ENCODE measurements at regions not wholly inside any gene's neighbourhood (a gene's known extent, or its start where the extent isn't known, plus 50 kb on each side); places are given as distances from the start of the nearest gene placed in this dataset.

DNA sequence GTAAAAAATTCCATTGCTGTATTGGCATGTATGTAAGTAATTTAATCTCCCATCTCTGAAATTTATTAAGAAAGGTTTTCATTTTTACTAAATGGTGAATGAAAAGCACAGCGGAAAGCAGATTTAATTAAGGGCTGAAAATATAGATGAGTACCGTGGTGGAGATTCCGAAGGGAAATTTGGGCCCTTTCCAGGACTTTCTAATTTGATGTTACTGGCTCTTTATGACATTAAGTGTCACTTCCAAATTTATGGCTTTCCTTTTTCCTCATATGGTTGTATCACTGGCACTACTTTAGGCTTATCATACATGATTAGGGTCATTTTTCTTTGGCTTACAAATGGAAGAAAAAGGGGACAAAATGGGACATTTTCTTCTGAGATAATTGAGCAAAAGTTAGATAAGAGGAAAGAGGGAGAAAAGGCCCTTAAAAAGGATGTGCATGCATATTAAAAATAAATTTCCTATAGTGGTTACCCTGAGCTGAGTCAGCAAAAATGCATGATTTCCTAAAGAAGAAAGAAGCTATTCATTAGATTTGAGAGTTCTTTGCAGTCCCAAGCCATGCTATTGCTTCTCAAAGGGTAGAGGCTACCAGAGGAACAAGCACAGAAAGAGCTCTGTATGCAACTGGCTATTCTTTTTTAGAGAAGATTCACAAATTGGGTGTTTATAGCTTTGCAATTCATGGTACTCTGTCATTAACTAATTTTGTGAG is 74.9 kb upstream of the CNIH3 start:
- TF ChIP-seq, protein P1, sequence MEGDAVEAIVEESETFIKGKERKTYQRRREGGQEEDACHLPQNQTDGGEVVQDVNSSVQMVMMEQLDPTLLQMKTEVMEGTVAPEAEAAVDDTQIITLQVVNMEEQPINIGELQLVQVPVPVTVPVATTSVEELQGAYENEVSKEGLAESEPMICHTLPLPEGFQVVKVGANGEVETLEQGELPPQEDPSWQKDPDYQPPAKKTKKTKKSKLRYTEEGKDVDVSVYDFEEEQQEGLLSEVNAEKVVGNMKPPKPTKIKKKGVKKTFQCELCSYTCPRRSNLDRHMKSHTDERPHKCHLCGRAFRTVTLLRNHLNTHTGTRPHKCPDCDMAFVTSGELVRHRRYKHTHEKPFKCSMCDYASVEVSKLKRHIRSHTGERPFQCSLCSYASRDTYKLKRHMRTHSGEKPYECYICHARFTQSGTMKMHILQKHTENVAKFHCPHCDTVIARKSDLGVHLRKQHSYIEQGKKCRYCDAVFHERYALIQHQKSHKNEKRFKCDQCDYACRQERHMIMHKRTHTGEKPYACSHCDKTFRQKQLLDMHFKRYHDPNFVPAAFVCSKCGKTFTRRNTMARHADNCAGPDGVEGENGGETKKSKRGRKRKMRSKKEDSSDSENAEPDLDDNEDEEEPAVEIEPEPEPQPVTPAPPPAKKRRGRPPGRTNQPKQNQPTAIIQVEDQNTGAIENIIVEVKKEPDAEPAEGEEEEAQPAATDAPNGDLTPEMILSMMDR (IDR thresholded peaks at IDR 0.05; ENCODE audit: insufficient read depth, low read depth, low read length): no peak
- TF ChIP-seq EZH2 (IDR thresholded peaks at IDR 0.05; ENCODE audit: insufficient read depth, low read length): no peak

All from astrocyte (in vitro differentiated cells and primary cell).